H1 (cell line): ENCODE measurements at regions not wholly inside any gene's neighbourhood (a gene's known extent, or its start where the extent isn't known, plus 50 kb on each side); places are given as distances from the start of the nearest gene placed in this dataset.

Experiments
- BACH1 ChIP-seq: IDR thresholded peaks from 2 replicates; pipeline ENCODE4 v1.6.1; 2012; ENCODE audit warnings: low read length, improper control_type of control experiment
- CEBPB ChIP-seq: IDR thresholded peaks from 2 replicates; pipeline ENCODE4 v1.6.1; 2012; ENCODE audit warnings: low read depth, low read length
- GABPA ChIP-seq: IDR thresholded peaks from 2 replicates; pipeline ENCODE4 v1.6.1; 2011; ENCODE audit warnings: mild to moderate bottlenecking, low read length, moderate library complexity, borderline replicate concordance; ENCODE audit not compliant: insufficient read depth
- JUN ChIP-seq: IDR thresholded peaks from 2 replicates; pipeline ENCODE4 v1.6.1; 2011; ENCODE audit warnings: low read depth, mild to moderate bottlenecking, improper control_type of control experiment, low read length
- KDM1A ChIP-seq: fragments of 200-600, 300-600 bp; sonication (generic); IDR thresholded peaks from 2 replicates; pipeline ENCODE4 v1.7.1; 2016; ENCODE audit warnings: mild to moderate bottlenecking, low read length, borderline replicate concordance
- POLR2AphosphoS5 ChIP-seq: IDR thresholded peaks from 2 replicates; pipeline ENCODE4 v1.6.1; 2011; ENCODE audit warnings: low read depth, low read length
- RNF2 ChIP-seq: fragments of 200-900, 300-1000 bp; sonication (generic); IDR thresholded peaks from 2 replicates; pipeline ENCODE4 v1.7.1; 2016; ENCODE audit warnings: borderline replicate concordance, low read depth, mild to moderate bottlenecking, antibody characterized with exemption, low read length; ENCODE audit not compliant: poor library complexity, severe bottlenecking; ENCODE audit errors: missing control alignments
- SRF ChIP-seq: IDR thresholded peaks from 2 replicates; pipeline ENCODE4 v1.6.1; 2011; ENCODE audit warnings: mild to moderate bottlenecking, low read depth, low read length, moderate library complexity
- TAF1 ChIP-seq: IDR thresholded peaks from 2 replicates; pipeline ENCODE4 v1.6.1; 2011; ENCODE audit warnings: mild to moderate bottlenecking, low read depth, low read length
- TF ChIP-seq, protein P1 (sequence below), 3 experiments: IDR thresholded peaks; 1 replicate in 2 of 3; 2 replicates in 1 of 3; pipeline versions ENCODE4 v1.5.1 to v1.6.1; 2011; ENCODE audit warnings: low read length in 3 of 3, mild to moderate bottlenecking in 3 of 3, inconsistent platforms in 2 of 3, low read depth in 1 of 3, moderate library complexity in 1 of 3; ENCODE audit not compliant: insufficient read depth in 1 of 3; ENCODE audit errors: control extremely low read depth in 1 of 3
- TF ChIP-seq, protein P2 (sequence below): IDR thresholded peaks from 2 replicates; pipeline ENCODE4 v1.6.1; 2012; ENCODE audit warnings: inconsistent platforms

DNA sequence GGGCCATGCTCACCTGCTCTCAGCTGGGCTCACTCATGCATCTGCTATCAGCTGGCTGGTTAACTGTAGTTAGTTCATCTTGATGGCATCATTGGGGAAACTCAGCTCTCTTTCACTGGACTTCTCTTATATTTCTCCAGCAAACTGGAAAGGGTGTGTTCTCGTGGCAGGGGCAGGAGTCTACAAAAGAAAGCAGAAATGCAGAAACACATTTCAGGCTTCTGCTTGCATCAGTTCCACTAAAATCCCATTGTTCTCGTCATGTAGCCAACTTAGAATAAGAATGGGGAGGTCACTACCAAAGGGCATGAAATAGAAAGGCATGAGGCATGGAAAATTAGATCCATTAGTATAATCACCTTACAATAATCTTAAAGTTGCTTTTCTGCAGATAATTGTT is 207.3 kb downstream of the NRIP1 start:
- TF ChIP-seq, protein P1, sequence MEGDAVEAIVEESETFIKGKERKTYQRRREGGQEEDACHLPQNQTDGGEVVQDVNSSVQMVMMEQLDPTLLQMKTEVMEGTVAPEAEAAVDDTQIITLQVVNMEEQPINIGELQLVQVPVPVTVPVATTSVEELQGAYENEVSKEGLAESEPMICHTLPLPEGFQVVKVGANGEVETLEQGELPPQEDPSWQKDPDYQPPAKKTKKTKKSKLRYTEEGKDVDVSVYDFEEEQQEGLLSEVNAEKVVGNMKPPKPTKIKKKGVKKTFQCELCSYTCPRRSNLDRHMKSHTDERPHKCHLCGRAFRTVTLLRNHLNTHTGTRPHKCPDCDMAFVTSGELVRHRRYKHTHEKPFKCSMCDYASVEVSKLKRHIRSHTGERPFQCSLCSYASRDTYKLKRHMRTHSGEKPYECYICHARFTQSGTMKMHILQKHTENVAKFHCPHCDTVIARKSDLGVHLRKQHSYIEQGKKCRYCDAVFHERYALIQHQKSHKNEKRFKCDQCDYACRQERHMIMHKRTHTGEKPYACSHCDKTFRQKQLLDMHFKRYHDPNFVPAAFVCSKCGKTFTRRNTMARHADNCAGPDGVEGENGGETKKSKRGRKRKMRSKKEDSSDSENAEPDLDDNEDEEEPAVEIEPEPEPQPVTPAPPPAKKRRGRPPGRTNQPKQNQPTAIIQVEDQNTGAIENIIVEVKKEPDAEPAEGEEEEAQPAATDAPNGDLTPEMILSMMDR (IDR thresholded peaks at IDR 0.05; ENCODE audit: control extremely low read depth in 1 of 3, insufficient read depth in 1 of 3, low read depth in 1 of 3, low read length in 3 of 3), result no peak
- TF ChIP-seq CEBPB (no peak), BACH1 (no peak), SRF (no peak), GABPA (no peak), RNF2 (no peak), POLR2AphosphoS5 (no peak), JUN (no peak), TAF1 (no peak), KDM1A (no peak)
- TF ChIP-seq, protein P2, sequence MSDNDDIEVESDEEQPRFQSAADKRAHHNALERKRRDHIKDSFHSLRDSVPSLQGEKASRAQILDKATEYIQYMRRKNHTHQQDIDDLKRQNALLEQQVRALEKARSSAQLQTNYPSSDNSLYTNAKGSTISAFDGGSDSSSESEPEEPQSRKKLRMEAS, result no peak
